ENCODE measurements at regions not wholly inside any gene's neighbourhood (a gene's known extent, or its start where the extent isn't known, plus 50 kb on each side); places are given as distances from the start of the nearest gene placed in this dataset.

GRCh38 chr9:16119261-16120230 lies 566.7 kb downstream of the CCDC171 start:
- H3K36me3 ChIP-seq = no peaks in the 10 kb centered on the region
- no peaks in the 10 kb centered on the region for H3K9me3 ChIP-seq (replicated peaks)
- peak; percentile 39 to 70 for DNase-seq (ENCODE audit: low read depth in 1 of 2, low spot score in 2 of 2)
- peaks cover 31% of the 10 kb centered on the region for H3K4me1 ChIP-seq (replicated peaks)
- H3K27me3 ChIP-seq (replicated peaks) = no peaks in the 10 kb centered on the region
- H3K4me3 ChIP-seq = no peak overlapping the region
- peak overlapping the region; percentile 89 for H3K27ac ChIP-seq

- H3K27ac ChIP-seq = peak overlapping the region; percentile 89
- H3K4me3 ChIP-seq = no peak overlapping the region
- H3K9me3 ChIP-seq (replicated peaks) = no peaks in the 10 kb centered on the region
- DNase-seq (ENCODE audit: low read depth in 1 of 2, low spot score in 2 of 2) = peak in 1 of 2 experiments; percentile 76
- H3K36me3 ChIP-seq = no peaks in the 10 kb centered on the region
- no peaks in the 10 kb centered on the region for H3K27me3 ChIP-seq (replicated peaks)
- peaks cover 31% of the 10 kb centered on the region for H3K4me1 ChIP-seq (replicated peaks)
Measured at GRCh38 chr9:16120231-16120641, 567.4 kb downstream of the CCDC171 start.

GRCh38 chr9:16120727-16121126 lies 567.9 kb downstream of the CCDC171 start:
- H3K4me1 ChIP-seq (replicated peaks) = peaks cover 31% of the 10 kb centered on the region
- no peaks in the 10 kb centered on the region for H3K9me3 ChIP-seq (replicated peaks)
- no peaks in the 10 kb centered on the region for H3K36me3 ChIP-seq
- no peak for DNase-seq (ENCODE audit: low read depth in 1 of 2, low spot score in 2 of 2)
- H3K4me3 ChIP-seq = no peak overlapping the region
- H3K27ac ChIP-seq = peak overlapping the region; percentile 89
- H3K27me3 ChIP-seq (replicated peaks) = no peaks in the 10 kb centered on the region

GRCh38 chr9:16121168-16121567 lies 568.3 kb downstream of the CCDC171 start:
- Histone ChIP-seq H3K4me1 (replicated peaks) (peaks cover 31% of the 10 kb centered on the region), H3K27ac (peak overlapping the region; percentile 89; the same call in 1 of the 2 replicates), H3K9me3 (replicated peaks) (no peaks in the 10 kb centered on the region), H3K4me3 (no peak overlapping the region), H3K36me3 (no peaks in the 10 kb centered on the region), H3K27me3 (replicated peaks) (no peaks in the 10 kb centered on the region)
- no peak for DNase-seq (ENCODE audit: low read depth in 1 of 2, low spot score in 2 of 2)

GRCh38 chr9:16121601-16122286 lies 568.9 kb downstream of the CCDC171 start:
- Histone ChIP-seq H3K36me3 (no peaks in the 10 kb centered on the region), H3K4me3 (no peak overlapping the region), H3K4me1 (replicated peaks) (peaks cover 31% of the 10 kb centered on the region), H3K9me3 (replicated peaks) (no peaks in the 10 kb centered on the region), H3K27ac (no peak overlapping the region), H3K27me3 (replicated peaks) (no peaks in the 10 kb centered on the region)
- no peak for DNase-seq (ENCODE audit: low read depth in 1 of 2, low spot score in 2 of 2)

- H3K9me3 ChIP-seq (replicated peaks) = no peaks in the 10 kb centered on the region
- H3K4me3 ChIP-seq = no peak overlapping the region
- H3K4me1 ChIP-seq (replicated peaks) = peaks cover 14% of the 10 kb centered on the region
- no peak for DNase-seq (ENCODE audit: low read depth in 1 of 2, low spot score in 2 of 2)
- no peak overlapping the region for H3K27ac ChIP-seq
- no peaks in the 10 kb centered on the region for H3K27me3 ChIP-seq (replicated peaks)
- no peaks in the 10 kb centered on the region for H3K36me3 ChIP-seq
Measured at GRCh38 chr9:16125629-16126028, 572.8 kb downstream of the CCDC171 start.

- Histone ChIP-seq H3K4me1 (replicated peaks) (peaks cover 10% of the 10 kb centered on the region), H3K27ac (no peak overlapping the region), H3K27me3 (replicated peaks) (no peaks in the 10 kb centered on the region), H3K9me3 (replicated peaks) (no peaks in the 10 kb centered on the region), H3K4me3 (no peak overlapping the region), H3K36me3 (no peaks in the 10 kb centered on the region)
- no peak for DNase-seq (ENCODE audit: low read depth in 1 of 2, low spot score in 2 of 2)
Measured at GRCh38 chr9:16126042-16126441, 573.2 kb downstream of the CCDC171 start.

GRCh38 chr9:16128003-16128402 lies 575.2 kb downstream of the CCDC171 start:
- Histone ChIP-seq H3K36me3 (no peaks in the 10 kb centered on the region), H3K9me3 (replicated peaks) (no peaks in the 10 kb centered on the region), H3K4me1 (replicated peaks) (no peaks in the 10 kb centered on the region), H3K4me3 (no peak overlapping the region), H3K27ac (no peak overlapping the region), H3K27me3 (replicated peaks) (no peaks in the 10 kb centered on the region)
- DNase-seq (ENCODE audit: low read depth in 1 of 2, low spot score in 2 of 2) = no peak

GRCh38 chr9:16131264-16131663 lies 578.4 kb downstream of the CCDC171 start:
- Histone ChIP-seq H3K4me3 (no peak overlapping the region), H3K27me3 (replicated peaks) (no peaks in the 10 kb centered on the region), H3K27ac (no peak overlapping the region), H3K4me1 (replicated peaks) (no peaks in the 10 kb centered on the region), H3K9me3 (replicated peaks) (no peaks in the 10 kb centered on the region), H3K36me3 (no peaks in the 10 kb centered on the region)
- DNase-seq (ENCODE audit: low read depth in 1 of 2, low spot score in 2 of 2) = no peak

GRCh38 chr9:16132513-16132912 lies 579.7 kb downstream of the CCDC171 start:
- H3K9me3 ChIP-seq (replicated peaks) = no peaks in the 10 kb centered on the region
- DNase-seq (ENCODE audit: low read depth in 1 of 2, low spot score in 2 of 2) = no peak
- no peaks in the 10 kb centered on the region for H3K36me3 ChIP-seq
- no peak overlapping the region for H3K27ac ChIP-seq
- H3K4me3 ChIP-seq = no peak overlapping the region
- H3K4me1 ChIP-seq (replicated peaks) = no peaks in the 10 kb centered on the region
- no peaks in the 10 kb centered on the region for H3K27me3 ChIP-seq (replicated peaks)

GRCh38 chr9:16133032-16133431 lies 580.2 kb downstream of the CCDC171 start:
- Histone ChIP-seq H3K4me3 (no peak overlapping the region), H3K36me3 (no peaks in the 10 kb centered on the region), H3K27ac (no peak overlapping the region), H3K4me1 (replicated peaks) (no peaks in the 10 kb centered on the region), H3K27me3 (replicated peaks) (no peaks in the 10 kb centered on the region), H3K9me3 (replicated peaks) (no peaks in the 10 kb centered on the region)
- DNase-seq (ENCODE audit: low read depth in 1 of 2, low spot score in 2 of 2) = no peak

GRCh38 chr9:16133556-16134227 lies 580.8 kb downstream of the CCDC171 start:
- H3K27ac ChIP-seq = no peak overlapping the region
- H3K27me3 ChIP-seq (replicated peaks) = no peaks in the 10 kb centered on the region
- peak in 1 of 2 experiments; percentile 21 for DNase-seq (ENCODE audit: low read depth in 1 of 2, low spot score in 2 of 2)
- H3K4me1 ChIP-seq (replicated peaks) = no peaks in the 10 kb centered on the region
- no peaks in the 10 kb centered on the region for H3K36me3 ChIP-seq
- H3K4me3 ChIP-seq = no peak overlapping the region
- no peaks in the 10 kb centered on the region for H3K9me3 ChIP-seq (replicated peaks)

GRCh38 chr9:16134351-16134750 lies 581.5 kb downstream of the CCDC171 start:
- Histone ChIP-seq H3K36me3 (no peaks in the 10 kb centered on the region), H3K4me1 (replicated peaks) (peaks cover 3% of the 10 kb centered on the region; the same call in 1 of the 2 replicates), H3K27ac (no peak overlapping the region), H3K27me3 (replicated peaks) (no peaks in the 10 kb centered on the region), H3K9me3 (replicated peaks) (no peaks in the 10 kb centered on the region), H3K4me3 (no peak overlapping the region)
- no peak for DNase-seq (ENCODE audit: low read depth in 1 of 2, low spot score in 2 of 2)

Data from SJSA1 (cell line).